ENCODE measurements at regions not wholly inside any gene's neighbourhood (a gene's known extent, or its start where the extent isn't known, plus 50 kb on each side); places are given as distances from the start of the nearest gene placed in this dataset.

GRCh38 chr5:99133921-99134320 is 205.1 kb upstream of the CHD1 start:
- DNase-seq (ENCODE audit: low read depth in 2 of 2), result no peak

- DNase-seq (ENCODE audit: low read depth in 2 of 2), result no peak
Measured at GRCh38 chr5:99129768-99130501, 201.1 kb upstream of the CHD1 start.

- DNase-seq (ENCODE audit: low read depth in 2 of 2), result no peak
Measured at GRCh38 chr5:99122976-99123375, 194.2 kb upstream of the CHD1 start.

GRCh38 chr5:99119326-99119725 is 190.5 kb upstream of the CHD1 start:
- DNase-seq (ENCODE audit: low read depth in 2 of 2), result no peak

GRCh38 chr5:99116526-99116925 is 187.7 kb upstream of the CHD1 start:
- no peak for DNase-seq (ENCODE audit: low read depth in 2 of 2)

GRCh38 chr5:99109894-99110293 is 181.1 kb upstream of the CHD1 start:
- no peak for DNase-seq (ENCODE audit: low read depth in 2 of 2)

- no peak for DNase-seq (ENCODE audit: low read depth in 2 of 2)
Measured at GRCh38 chr5:99105216-99105615, 176.4 kb upstream of the CHD1 start.

GRCh38 chr5:99104538-99105132 is 175.8 kb upstream of the CHD1 start:
- no peak for DNase-seq (ENCODE audit: low read depth in 2 of 2)

- DNase-seq (ENCODE audit: low read depth in 2 of 2), result no peak
Measured at GRCh38 chr5:99102073-99102697, 173.4 kb upstream of the CHD1 start.

GRCh38 chr5:99099691-99100090 is 170.9 kb upstream of the CHD1 start:
- no peak for DNase-seq (ENCODE audit: low read depth in 2 of 2)

GRCh38 chr5:99089822-99090549 is 161.2 kb upstream of the CHD1 start:
- no peak for DNase-seq (ENCODE audit: low read depth in 2 of 2)

- DNase-seq (ENCODE audit: low read depth in 2 of 2), result no peak
Measured at GRCh38 chr5:99088309-99088708, 159.5 kb upstream of the CHD1 start.

GRCh38 chr5:99083197-99083596 is 154.4 kb upstream of the CHD1 start:
- DNase-seq (ENCODE audit: low read depth in 2 of 2), result no peak

GRCh38 chr5:99081711-99082110 is 152.9 kb upstream of the CHD1 start:
- DNase-seq (ENCODE audit: low read depth in 2 of 2), result no peak

GRCh38 chr5:99076723-99077640 is 148.2 kb upstream of the CHD1 start:
- DNase-seq (ENCODE audit: low read depth in 2 of 2), result no peak

GRCh38 chr5:99072846-99073245 is 144.0 kb upstream of the CHD1 start:
- no peak for DNase-seq (ENCODE audit: low read depth in 2 of 2)

- DNase-seq (ENCODE audit: low read depth in 2 of 2), result no peak
Measured at GRCh38 chr5:99070822-99071221, 142.0 kb upstream of the CHD1 start.

GRCh38 chr5:99070362-99070761 is 141.6 kb upstream of the CHD1 start:
- DNase-seq (ENCODE audit: low read depth in 2 of 2), result no peak

- no peak for DNase-seq (ENCODE audit: low read depth in 2 of 2)
Measured at GRCh38 chr5:99068944-99069650, 140.3 kb upstream of the CHD1 start.

GRCh38 chr5:99063737-99064136 is 134.9 kb upstream of the CHD1 start:
- no peak for DNase-seq (ENCODE audit: low read depth in 2 of 2)

- no peak for DNase-seq (ENCODE audit: low read depth in 2 of 2)
Measured at GRCh38 chr5:99061711-99062110, 132.9 kb upstream of the CHD1 start.
